K562 (cell line): ENCODE measurements at regions not wholly inside any gene's neighbourhood (a gene's known extent, or its start where the extent isn't known, plus 50 kb on each side); places are given as distances from the start of the nearest gene placed in this dataset.
"Not testable (repeated sequence)": the region's sequence is repeated elsewhere in the genome, so short reads cannot be mapped to it uniquely, and the experiment has no call there.

Experiments
- ATAC-seq: fragments of 200-7000 bp; cut with Tn5 transposase; 3 replicates; pipeline ENCODE4 v1.9.1; 2020; ENCODE audit warnings: moderate library complexity
- BruUV-seq: library from RNA; stranded (reverse); fragments of 400-500 nt; replicated peaks from 2 replicates; lab custom pipeline; 2021; lab: Mats Ljungman, UMichigan
- CTCF ChIA-PET: fragments of 300-600 bp; formaldehyde crosslinking; extraction: SDS; loops from one replicate; lab custom pipeline; 2021; ENCODE audit warnings: low intra/inter-chr PET ratio; lab: Yijun Ruan, JAX
- POLR2A ChIA-PET: fragments of 300-600, 350-650 bp; sonication (Branson Sonifier 250); formaldehyde crosslinking; extraction: SDS; loops from one replicate; lab custom pipeline; 2021; ENCODE audit warnings: antibody characterized with exemption, inconsistent platforms; lab: Yijun Ruan, JAX
- DNase-seq, 4 experiments: peaks; one replicate each; pipeline versions ENCODE4 v3.0.0 to v3.0.0-alpha.2; 2011 to 2018; ENCODE audit warnings: low spot score in 3 of 4, mixed read lengths in 3 of 4; ENCODE audit errors: extremely low read depth in 1 of 4
- FAIRE-seq: peaks from 2 replicates; lab custom pipeline; 2011; peaks lifted over from hg19 to GRCh38; lab: Jason Lieb, UNC
- H2AFZ ChIP-seq: 2 replicates; pipeline ENCODE4 v1.6.0; 2011; ENCODE audit warnings: low read depth, low read length, control low read depth, inconsistent platforms
- H3K27ac ChIP-seq: fragments of 200-600 bp; 3 replicates; pipeline ENCODE4 v1.8.0; 2011; ENCODE audit warnings: low read depth, mild to moderate bottlenecking, control low read depth, inconsistent platforms, low read length, moderate library complexity, mixed read lengths; ENCODE audit errors: extremely low read depth
- H3K27me3 ChIP-seq, 2 experiments: fragments of 300-600 bp in 1 of 2; 2 replicates in 1 of 2; 3 replicates in 1 of 2; pipeline versions ENCODE4 v1.6.0 to v1.8.0; 2011; ENCODE audit warnings: inconsistent platforms in 2 of 2, low read length in 2 of 2, mild to moderate bottlenecking in 1 of 2, mixed read lengths in 1 of 2, moderate library complexity in 1 of 2; ENCODE audit not compliant: control insufficient read depth in 2 of 2, insufficient read depth in 2 of 2
- H3K36me3 ChIP-seq: fragments of 300-600 bp; 3 replicates; pipeline ENCODE4 v1.8.0; 2011; ENCODE audit warnings: mild to moderate bottlenecking, low read length, inconsistent platforms; ENCODE audit not compliant: control insufficient read depth, insufficient read depth
- H3K4me1 ChIP-seq, 2 experiments: fragments of 200-600 bp in 1 of 2; replicated peaks in 1 of 2; 2 replicates in 1 of 2; 3 replicates in 1 of 2; pipeline versions ENCODE4 v1.5.1 to v1.8.0; 2011; ENCODE audit warnings: inconsistent platforms in 2 of 2, low read length in 2 of 2, mild to moderate bottlenecking in 1 of 2, mixed read lengths in 1 of 2, moderate library complexity in 1 of 2; ENCODE audit not compliant: control insufficient read depth in 2 of 2, insufficient read depth in 2 of 2
- H3K4me2 ChIP-seq: 2 replicates; pipeline ENCODE4 v1.6.1; 2011; ENCODE audit warnings: low read length, control low read depth, inconsistent platforms, mixed read lengths; ENCODE audit not compliant: insufficient read depth
- H3K4me3 ChIP-seq: fragments of 200-600 bp; sonication (generic), shearing (Covaris generic); 2 replicates; pipeline ENCODE4 v1.5.1; 2016; ENCODE audit warnings: control low read depth, inconsistent platforms
- H3K79me2 ChIP-seq: fragments of 200-600 bp; 3 replicates; pipeline ENCODE4 v1.8.0; 2011; ENCODE audit warnings: low read length, inconsistent platforms; ENCODE audit not compliant: control insufficient read depth, insufficient read depth
- H3K9ac ChIP-seq, 2 experiments: 2 replicates each; pipeline versions ENCODE4 v1.6.0 to v1.6.1; 2011; ENCODE audit warnings: low read depth in 2 of 2, low read length in 2 of 2, control low read depth in 1 of 2, inconsistent platforms in 1 of 2, mild to moderate bottlenecking in 1 of 2, mixed read lengths in 1 of 2; ENCODE audit not compliant: insufficient read depth in 1 of 2
- H3K9me1 ChIP-seq: one replicate; pipeline ENCODE4 v1.6.0; 2011; ENCODE audit warnings: inconsistent platforms, mild to moderate bottlenecking, low read length, moderate library complexity; ENCODE audit not compliant: control insufficient read depth, insufficient read depth
- H3K9me3 ChIP-seq: replicated peaks from 2 replicates; pipeline ENCODE4 v1.5.1; 2011; ENCODE audit warnings: low read depth, low read length, inconsistent platforms; ENCODE audit not compliant: control insufficient read depth, insufficient read depth
- H4K20me1 ChIP-seq: replicated peaks from 2 replicates; pipeline ENCODE4 v1.6.1; 2011; ENCODE audit warnings: low read length, inconsistent platforms, mixed read lengths; ENCODE audit not compliant: control insufficient read depth, insufficient read depth
- FOS ChIP-seq: IDR thresholded peaks from 3 replicates; pipeline ENCODE4 v1.6.1; 2011; ENCODE audit not compliant: insufficient read length; ENCODE audit errors: extremely low read depth
- MYC ChIP-seq, 2 experiments: fragments of 250-450 bp in 1 of 2; sonication (Bioruptor Pico) in 1 of 2; IDR thresholded peaks; 2 replicates each; pipeline versions ENCODE4 v1.5.1 to v1.6.1; 2012 to 2021; ENCODE audit warnings: low read depth in 2 of 2, borderline replicate concordance in 1 of 2, improper control_type of control experiment in 1 of 2, low read length in 1 of 2, mild to moderate bottlenecking in 1 of 2, moderate library complexity in 1 of 2
- USF1 ChIP-seq: sonication (generic); formaldehyde crosslinking; IDR thresholded peaks from 2 replicates; pipeline ENCODE4 v1.9.0; 2022; ENCODE audit warnings: mild to moderate bottlenecking, missing genetic modification reagents
- WGBS: fragments of 100-300 bp; shearing (Covaris generic); methylation state at CpG from one replicate; pipeline ENCODE4 v1.1.6; 2016; ENCODE audit warnings: low coverage, mixed read lengths; ENCODE audit not compliant: insufficient coverage; ENCODE audit errors: missing lambda C conversion rate; 5-methylcytosine and 5-hydroxymethylcytosine counted together
- in situ Hi-C: fragments of 300-500 bp; cut with MboI; formaldehyde crosslinking; loops from 4 replicates; pipeline ENCODE4 v1.15.0; 2018; ENCODE audit warnings: inconsistent platforms, mixed read lengths
- intact Hi-C: fragments of 100-400 bp; cut with micrococcal nuclease; formaldehyde crosslinking; loops from 2 replicates; pipeline ENCODE4 v1.14.2; 2022
- TF ChIP-seq, protein P1 (sequence below): sonication (generic); formaldehyde crosslinking; IDR thresholded peaks from 2 replicates; pipeline ENCODE4 v1.8.1; 2023; ENCODE audit warnings: missing genetic modification reagents, mild to moderate bottlenecking, borderline replicate concordance

DNA sequence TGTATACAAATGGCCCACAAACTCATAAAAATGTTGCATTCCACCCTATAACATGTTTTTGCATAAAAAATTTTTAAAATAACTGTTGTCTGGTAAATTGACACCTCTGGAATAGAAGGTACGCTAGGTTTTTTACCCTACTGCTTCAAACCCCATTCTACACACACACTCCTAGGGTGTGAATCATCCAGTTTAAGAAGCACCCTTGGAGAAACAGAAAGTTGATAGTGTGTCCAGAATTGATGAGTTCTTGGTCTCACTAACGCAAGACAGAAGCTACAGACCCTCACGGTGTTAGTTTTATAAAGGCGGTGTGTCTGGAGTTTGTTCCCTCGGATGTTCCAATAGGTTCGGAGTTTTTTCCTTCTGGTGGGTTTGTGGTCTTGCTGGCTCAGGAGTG, 158.5 kb downstream of the KLRB1 start:
- in situ Hi-C loops = no loop called here

GRCh38 chr12:9448648-9449047, 159.1 kb downstream of the KLRB1 start:
- Histone ChIP-seq H3K79me2 (peaks cover 14% of the 10 kb centered on the region), H3K4me3 (peak overlapping the region; percentile 53), H2AFZ (peak overlapping the region; percentile 85), H3K9ac (peak overlapping the region; percentile 54 to 85), H3K4me2 (peak overlapping the region; percentile 73), H3K27ac (peak overlapping the region; percentile 74; the same call in 2 of the 3 replicates)
- ATAC-seq (peak; percentile 6), DNase-seq (peak in 1 of 4 experiments; percentile 14)
- H3K9me3 ChIP-seq, H3K36me3 ChIP-seq, FAIRE-seq, in situ Hi-C loops, intact Hi-C loops, H3K4me1 ChIP-seq, H4K20me1 ChIP-seq, H3K27me3 ChIP-seq, CTCF ChIA-PET, H3K9me1 ChIP-seq: not testable (repeated sequence)
- BruUV-seq = TSS peak; percentile 83
- WGBS = 0% methylated on average over 6 of the region's 10 CpGs
- POLR2A ChIA-PET = interaction anchor here (1.1 kb wide), 1 partner anchor 258 kb away, joined by 3 read pairs; no protein-coding TSS in a partner anchor

More for the DNA sequence above, 158.5 kb downstream of the KLRB1 start:
- FAIRE-seq = no peak
- Histone ChIP-seq H3K9me1 (no peaks in the 10 kb centered on the region), H3K27ac (peak overlapping the region; percentile 68; the same call in 2 of the 3 replicates), H3K4me3 (peak overlapping the region; percentile 53), H4K20me1 (no peaks in the 10 kb centered on the region), H3K9me3 (no peaks in the 10 kb centered on the region; the same call in none of the 2 replicates), H3K36me3 (no peaks in the 10 kb centered on the region), H3K9ac (peak overlapping the region; percentile 54 to 68; a peak in 3 of 4 replicates), H3K79me2 (peaks cover 14% of the 10 kb centered on the region), H2AFZ (peak overlapping the region; percentile 85), H3K4me2 (peak overlapping the region; percentile 73), H3K27me3 (no peaks in the 10 kb centered on the region), H3K4me1 (peaks cover 0 to 3% of the 10 kb centered on the region in 2 experiments; a peak in 3 of 5 replicates)
- no TSS peak for BruUV-seq
- peak in 1 of 4 experiments; percentile 13 for DNase-seq
- intact Hi-C loops = no loop called here
- POLR2A ChIA-PET = interaction anchor here (0.7 to 1.1 kb wide), 2 partner anchors 258 to 281 kb away, joined by 3 read pairs; no protein-coding TSS in a partner anchor
- CTCF ChIA-PET = no interaction called here
- TF ChIP-seq USF1 (no peak), MYC (IDR thresholded peaks at IDR 0.05; ENCODE audit: low read depth, low read length) (no peak), MYC (CRISPR knock-in tag; IDR thresholded peaks at IDR 0.05; ENCODE audit: borderline replicate concordance, low read depth) (no peak), FOS (no peak)
- TF ChIP-seq, protein P1, sequence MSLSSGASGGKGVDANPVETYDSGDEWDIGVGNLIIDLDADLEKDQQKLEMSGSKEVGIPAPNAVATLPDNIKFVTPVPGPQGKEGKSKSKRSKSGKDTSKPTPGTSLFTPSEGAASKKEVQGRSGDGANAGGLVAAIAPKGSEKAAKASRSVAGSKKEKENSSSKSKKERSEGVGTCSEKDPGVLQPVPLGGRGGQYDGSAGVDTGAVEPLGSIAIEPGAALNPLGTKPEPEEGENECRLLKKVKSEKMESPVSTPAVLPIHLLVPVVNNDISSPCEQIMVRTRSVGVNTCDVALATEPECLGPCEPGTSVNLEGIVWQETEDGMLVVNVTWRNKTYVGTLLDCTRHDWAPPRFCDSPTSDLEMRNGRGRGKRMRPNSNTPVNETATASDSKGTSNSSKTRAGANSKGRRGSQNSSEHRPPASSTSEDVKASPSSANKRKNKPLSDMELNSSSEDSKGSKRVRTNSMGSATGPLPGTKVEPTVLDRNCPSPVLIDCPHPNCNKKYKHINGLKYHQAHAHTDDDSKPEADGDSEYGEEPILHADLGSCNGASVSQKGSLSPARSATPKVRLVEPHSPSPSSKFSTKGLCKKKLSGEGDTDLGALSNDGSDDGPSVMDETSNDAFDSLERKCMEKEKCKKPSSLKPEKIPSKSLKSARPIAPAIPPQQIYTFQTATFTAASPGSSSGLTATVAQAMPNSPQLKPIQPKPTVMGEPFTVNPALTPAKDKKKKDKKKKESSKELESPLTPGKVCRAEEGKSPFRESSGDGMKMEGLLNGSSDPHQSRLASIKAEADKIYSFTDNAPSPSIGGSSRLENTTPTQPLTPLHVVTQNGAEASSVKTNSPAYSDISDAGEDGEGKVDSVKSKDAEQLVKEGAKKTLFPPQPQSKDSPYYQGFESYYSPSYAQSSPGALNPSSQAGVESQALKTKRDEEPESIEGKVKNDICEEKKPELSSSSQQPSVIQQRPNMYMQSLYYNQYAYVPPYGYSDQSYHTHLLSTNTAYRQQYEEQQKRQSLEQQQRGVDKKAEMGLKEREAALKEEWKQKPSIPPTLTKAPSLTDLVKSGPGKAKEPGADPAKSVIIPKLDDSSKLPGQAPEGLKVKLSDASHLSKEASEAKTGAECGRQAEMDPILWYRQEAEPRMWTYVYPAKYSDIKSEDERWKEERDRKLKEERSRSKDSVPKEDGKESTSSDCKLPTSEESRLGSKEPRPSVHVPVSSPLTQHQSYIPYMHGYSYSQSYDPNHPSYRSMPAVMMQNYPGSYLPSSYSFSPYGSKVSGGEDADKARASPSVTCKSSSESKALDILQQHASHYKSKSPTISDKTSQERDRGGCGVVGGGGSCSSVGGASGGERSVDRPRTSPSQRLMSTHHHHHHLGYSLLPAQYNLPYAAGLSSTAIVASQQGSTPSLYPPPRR (CRISPR knock-in tag) = no peak
- no peak for ATAC-seq
- 21% methylated on average over 6 of the region's 6 CpGs for WGBS
